HepG2 (cell line): ENCODE measurements at regions not wholly inside any gene's neighbourhood (a gene's known extent, or its start where the extent isn't known, plus 50 kb on each side); places are given as distances from the start of the nearest gene placed in this dataset.

ENCODE experiments used
- ATAC-seq: fragments of 200-7000 bp; cut with Tn5 transposase; 3 replicates; pipeline ENCODE4 v1.9.1; 2020; ENCODE audit warnings: mild to moderate bottlenecking, moderate library complexity
- BruUV-seq: library from RNA; stranded (reverse); fragments of 400-500 nt; replicated peaks from 2 replicates; lab custom pipeline; 2021; lab: Mats Ljungman, UMichigan
- CTCF ChIA-PET: fragments of 300-600 bp; formaldehyde crosslinking; extraction: SDS; loops from one replicate; lab custom pipeline; 2021; ENCODE audit warnings: low total read pairs, inconsistent platforms, low intra/inter-chr PET ratio; lab: Yijun Ruan, JAX
- POLR2A ChIA-PET: fragments of 350-600 bp; sonication (Branson Sonifier 250); formaldehyde crosslinking; loops from one replicate; lab custom pipeline; 2020; ENCODE audit warnings: antibody characterized with exemption, inconsistent platforms; lab: Yijun Ruan, JAX
- DNase-seq: peaks from one replicate; pipeline ENCODE4 v3.0.0-alpha.2; 2015; ENCODE audit warnings: low spot score
- FAIRE-seq: peaks from 3 replicates; lab custom pipeline; 2011; peaks lifted over from hg19 to GRCh38; lab: Jason Lieb, UNC
- H2AFZ ChIP-seq: one replicate; pipeline ENCODE4 v1.6.1; 2011; ENCODE audit warnings: low read length, inconsistent platforms
- H3K27ac ChIP-seq: fragments of 300-600 bp; 3 replicates; pipeline ENCODE4 v1.8.0; 2011; ENCODE audit warnings: mixed run types, mild to moderate bottlenecking, mixed read lengths, low read length, inconsistent platforms; ENCODE audit not compliant: insufficient read depth; ENCODE audit errors: extremely low read length
- H3K27me3 ChIP-seq, 2 experiments: fragments of 200-600 bp in 1 of 2; 2 replicates in 1 of 2; 3 replicates in 1 of 2; pipeline versions ENCODE4 v1.6.0 to v1.8.0; 2011; ENCODE audit warnings: low read length in 2 of 2, mild to moderate bottlenecking in 2 of 2, moderate library complexity in 2 of 2, inconsistent platforms in 1 of 2; ENCODE audit not compliant: insufficient read depth in 2 of 2, control insufficient read depth in 1 of 2
- H3K36me3 ChIP-seq, 2 experiments: fragments of 200-600 bp in 1 of 2; replicated peaks in 1 of 2; 2 replicates in 1 of 2; 3 replicates in 1 of 2; pipeline versions ENCODE4 v1.5.1 to v1.8.0; 2011; ENCODE audit warnings: low read length in 2 of 2, inconsistent platforms in 1 of 2; ENCODE audit not compliant: insufficient read depth in 2 of 2, control insufficient read depth in 1 of 2
- H3K4me1 ChIP-seq: 2 replicates; pipeline ENCODE4 v1.5.1; 2012; ENCODE audit warnings: low read length, inconsistent platforms; ENCODE audit not compliant: insufficient read depth
- H3K4me2 ChIP-seq: 2 replicates; pipeline ENCODE4 v1.6.0; 2011; ENCODE audit warnings: low read depth, low read length, inconsistent platforms
- H3K4me3 ChIP-seq, 3 experiments: fragments of 200-600 bp in 1 of 3; sonication (generic), shearing (Covaris generic) in 1 of 3; replicated peaks in 1 of 3; 2 replicates each; pipeline ENCODE4 v1.5.1; 2011 to 2016; ENCODE audit warnings: low read length in 3 of 3, inconsistent platforms in 2 of 3, low read depth in 2 of 3, mild to moderate bottlenecking in 2 of 3, control low read depth in 1 of 3, mixed read lengths in 1 of 3; ENCODE audit not compliant: insufficient read depth in 1 of 3
- H3K79me2 ChIP-seq: one replicate; pipeline ENCODE4 v1.6.1; 2011; ENCODE audit warnings: low read length, inconsistent platforms; ENCODE audit not compliant: insufficient read depth
- H3K9ac ChIP-seq: 2 replicates; pipeline ENCODE4 v1.6.0; 2011; ENCODE audit warnings: mild to moderate bottlenecking, low read depth, low read length, inconsistent platforms; ENCODE audit not compliant: insufficient read depth
- H3K9me3 ChIP-seq: 2 replicates; pipeline ENCODE4 v1.5.1; 2012; ENCODE audit warnings: mild to moderate bottlenecking, low read length
- H4K20me1 ChIP-seq: 2 replicates; pipeline ENCODE4 v1.6.0; 2011; ENCODE audit warnings: inconsistent platforms, mild to moderate bottlenecking, low read length, moderate library complexity; ENCODE audit not compliant: insufficient read depth
- DMAP1 ChIP-seq: IDR thresholded peaks from 2 replicates; pipeline ENCODE4 v1.6.1; 2016
- GABPA ChIP-seq, 2 experiments: IDR thresholded peaks; 2 replicates each; pipeline ENCODE4 v1.6.1; 2011 to 2016; ENCODE audit warnings: low read depth in 2 of 2, low read length in 1 of 2, missing biosample characterization in 1 of 2, missing genetic modification characterization in 1 of 2
- GPN1 ChIP-seq: sonication (generic); formaldehyde crosslinking; IDR thresholded peaks from 2 replicates; pipeline ENCODE4 v1.5.1; 2020; ENCODE audit warnings: missing genetic modification reagents, borderline replicate concordance
- IRX3 ChIP-seq: sonication (generic); formaldehyde crosslinking; IDR thresholded peaks from 2 replicates; pipeline ENCODE4 v1.8.1; 2023; ENCODE audit warnings: mild to moderate bottlenecking, low read depth, missing genetic modification reagents, borderline replicate concordance
- MAFG ChIP-seq: sonication (generic); formaldehyde crosslinking; IDR thresholded peaks from 2 replicates; pipeline ENCODE4 v1.5.1; 2020; ENCODE audit warnings: mild to moderate bottlenecking, missing genetic modification reagents
- MXD3 ChIP-seq: IDR thresholded peaks from 2 replicates; pipeline ENCODE4 v1.6.1; 2016; ENCODE audit warnings: mild to moderate bottlenecking, missing biosample characterization, missing genetic modification reagents
- NFAT5 ChIP-seq: sonication (generic); formaldehyde crosslinking; IDR thresholded peaks from 2 replicates; pipeline ENCODE4 v1.4.0; 2020; ENCODE audit warnings: missing genetic modification reagents
- NFRKB ChIP-seq: fragments of 450-650 bp; IDR thresholded peaks from 2 replicates; pipeline ENCODE4 v1.6.1; 2017
- ZNF20 ChIP-seq: sonication (generic); formaldehyde crosslinking; IDR thresholded peaks from 2 replicates; pipeline ENCODE4 v1.4.0; 2020; ENCODE audit warnings: mild to moderate bottlenecking, moderate library complexity, missing genetic modification reagents
- ZNF367 ChIP-seq: sonication (generic); formaldehyde crosslinking; IDR thresholded peaks from 2 replicates; pipeline ENCODE4 v1.4.0; 2020; ENCODE audit warnings: missing genetic modification reagents, borderline replicate concordance
- ZNF703 ChIP-seq: sonication (generic); formaldehyde crosslinking; IDR thresholded peaks from 2 replicates; pipeline ENCODE4 v1.5.1; 2020; ENCODE audit warnings: missing genetic modification reagents, mild to moderate bottlenecking, moderate library complexity, borderline replicate concordance
- WGBS: methylation state at CpG from one replicate; pipeline ENCODE4 v1.1.6; 2017; ENCODE audit warnings: low lambda C conversion rate; 5-methylcytosine and 5-hydroxymethylcytosine counted together
- in situ Hi-C: cut with HindIII; loops from 2 replicates; pipeline ENCODE4 v1.10.0; 2017; ENCODE audit warnings: low pct_unique_long_range_greater_than_20kb; ENCODE audit not compliant: extremely low pct_ligation_motif_present
- intact Hi-C: fragments of 100-400 bp; cut with micrococcal nuclease; formaldehyde crosslinking; loops from one replicate; pipeline ENCODE4 v1.10.0; 2022; ENCODE audit not compliant: unreplicated experiment
- TF ChIP-seq, protein P1 (sequence below): sonication (generic); formaldehyde crosslinking; IDR thresholded peaks from 2 replicates; pipeline ENCODE4 v1.8.1; 2022; ENCODE audit warnings: low read depth, mild to moderate bottlenecking, missing genetic modification reagents
- TF ChIP-seq, protein P2 (sequence below): sonication (generic); formaldehyde crosslinking; conservative IDR thresholded peaks from 2 replicates; pipeline ENCODE4 v1.4.0; 2020; ENCODE audit warnings: missing genetic modification reagents

GRCh38 chr15:81863162-81863561 lies 182.7 kb downstream of the MEX3B start (continued):
- TF ChIP-seq DMAP1 (CRISPR knock-in tag) (no peak), ZNF367 (no peak)
- TF ChIP-seq, all 625 proteins: peak for 0

GRCh38 chr15:81859737-81860516 lies 185.9 kb downstream of the MEX3B start:
- H4K20me1 ChIP-seq: no peaks in the 10 kb centered on the region
- H3K4me3 ChIP-seq: no peak overlapping the region
- WGBS: 18% methylated on average over 9 of the region's 9 CpGs
- in situ Hi-C loops: no loop called here
- H3K4me2 ChIP-seq: no peak overlapping the region
- DNase-seq (no peak), ATAC-seq (no peak), FAIRE-seq (no peak)
- intact Hi-C loops: no loop called here
- H3K9ac ChIP-seq: no peak overlapping the region
- BruUV-seq: no TSS peak
- POLR2A ChIA-PET: no interaction called here
- no peaks in the 10 kb centered on the region for H3K4me1 ChIP-seq
- H2AFZ ChIP-seq: no peak overlapping the region
- H3K36me3 ChIP-seq: no peaks in the 10 kb centered on the region
- peaks cover 0 to 7% of the 10 kb centered on the region in 2 experiments; a peak in 1 of 5 replicates for H3K27me3 ChIP-seq
- no peaks in the 10 kb centered on the region for H3K79me2 ChIP-seq
- no peak overlapping the region for H3K27ac ChIP-seq
- H3K9me3 ChIP-seq: no peaks in the 10 kb centered on the region
- CTCF ChIA-PET: no interaction called here
- TF ChIP-seq ZNF20 (CRISPR knock-in tag) (no peak), GPN1 (no peak), NFRKB (no peak), NFAT5 (CRISPR knock-in tag) (no peak), GABPA (IDR thresholded peaks at IDR 0.05; ENCODE audit: low read depth, low read length) (no peak), GABPA (CRISPR knock-in tag; IDR thresholded peaks at IDR 0.05; ENCODE audit: low read depth) (no peak), MAFG (CRISPR knock-in tag) (no peak), ZNF703 (CRISPR knock-in tag) (no peak), MXD3 (CRISPR knock-in tag) (no peak), IRX3 (no peak)
- TF ChIP-seq, protein P1, sequence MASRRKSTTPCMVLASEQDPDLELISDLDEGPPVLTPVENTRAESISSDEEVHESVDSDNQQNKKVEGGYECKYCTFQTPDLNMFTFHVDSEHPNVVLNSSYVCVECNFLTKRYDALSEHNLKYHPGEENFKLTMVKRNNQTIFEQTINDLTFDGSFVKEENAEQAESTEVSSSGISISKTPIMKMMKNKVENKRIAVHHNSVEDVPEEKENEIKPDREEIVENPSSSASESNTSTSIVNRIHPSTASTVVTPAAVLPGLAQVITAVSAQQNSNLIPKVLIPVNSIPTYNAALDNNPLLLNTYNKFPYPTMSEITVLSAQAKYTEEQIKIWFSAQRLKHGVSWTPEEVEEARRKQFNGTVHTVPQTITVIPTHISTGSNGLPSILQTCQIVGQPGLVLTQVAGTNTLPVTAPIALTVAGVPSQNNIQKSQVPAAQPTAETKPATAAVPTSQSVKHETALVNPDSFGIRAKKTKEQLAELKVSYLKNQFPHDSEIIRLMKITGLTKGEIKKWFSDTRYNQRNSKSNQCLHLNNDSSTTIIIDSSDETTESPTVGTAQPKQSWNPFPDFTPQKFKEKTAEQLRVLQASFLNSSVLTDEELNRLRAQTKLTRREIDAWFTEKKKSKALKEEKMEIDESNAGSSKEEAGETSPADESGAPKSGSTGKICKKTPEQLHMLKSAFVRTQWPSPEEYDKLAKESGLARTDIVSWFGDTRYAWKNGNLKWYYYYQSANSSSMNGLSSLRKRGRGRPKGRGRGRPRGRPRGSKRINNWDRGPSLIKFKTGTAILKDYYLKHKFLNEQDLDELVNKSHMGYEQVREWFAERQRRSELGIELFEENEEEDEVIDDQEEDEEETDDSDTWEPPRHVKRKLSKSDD (CRISPR knock-in tag): no peak
- TF ChIP-seq, protein P2, sequence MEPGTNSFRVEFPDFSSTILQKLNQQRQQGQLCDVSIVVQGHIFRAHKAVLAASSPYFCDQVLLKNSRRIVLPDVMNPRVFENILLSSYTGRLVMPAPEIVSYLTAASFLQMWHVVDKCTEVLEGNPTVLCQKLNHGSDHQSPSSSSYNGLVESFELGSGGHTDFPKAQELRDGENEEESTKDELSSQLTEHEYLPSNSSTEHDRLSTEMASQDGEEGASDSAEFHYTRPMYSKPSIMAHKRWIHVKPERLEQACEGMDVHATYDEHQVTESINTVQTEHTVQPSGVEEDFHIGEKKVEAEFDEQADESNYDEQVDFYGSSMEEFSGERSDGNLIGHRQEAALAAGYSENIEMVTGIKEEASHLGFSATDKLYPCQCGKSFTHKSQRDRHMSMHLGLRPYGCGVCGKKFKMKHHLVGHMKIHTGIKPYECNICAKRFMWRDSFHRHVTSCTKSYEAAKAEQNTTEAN (CRISPR knock-in tag): no peak
